Stimulated activated CD4-positive, alpha-beta T cell treated with anti-CD3 and anti-CD28 coated beads, Interleukin-12 subunit alpha, Interleukin-12 subunit beta, amount 100 ng/mL, for 24 hours (primary cell): ENCODE measurements at regions not wholly inside any gene's neighbourhood (a gene's known extent, or its start where the extent isn't known, plus 50 kb on each side); places are given as distances from the start of the nearest gene placed in this dataset.
A peak's percentile ranks its signal among the peaks of the same experiment; 100 is the strongest.

Source experiments
- DNase-seq, 2 experiments: peaks; one replicate each; pipeline ENCODE4 v3.0.0-alpha.2; 2020; ENCODE audit warnings: low read depth in 2 of 2

DNA sequence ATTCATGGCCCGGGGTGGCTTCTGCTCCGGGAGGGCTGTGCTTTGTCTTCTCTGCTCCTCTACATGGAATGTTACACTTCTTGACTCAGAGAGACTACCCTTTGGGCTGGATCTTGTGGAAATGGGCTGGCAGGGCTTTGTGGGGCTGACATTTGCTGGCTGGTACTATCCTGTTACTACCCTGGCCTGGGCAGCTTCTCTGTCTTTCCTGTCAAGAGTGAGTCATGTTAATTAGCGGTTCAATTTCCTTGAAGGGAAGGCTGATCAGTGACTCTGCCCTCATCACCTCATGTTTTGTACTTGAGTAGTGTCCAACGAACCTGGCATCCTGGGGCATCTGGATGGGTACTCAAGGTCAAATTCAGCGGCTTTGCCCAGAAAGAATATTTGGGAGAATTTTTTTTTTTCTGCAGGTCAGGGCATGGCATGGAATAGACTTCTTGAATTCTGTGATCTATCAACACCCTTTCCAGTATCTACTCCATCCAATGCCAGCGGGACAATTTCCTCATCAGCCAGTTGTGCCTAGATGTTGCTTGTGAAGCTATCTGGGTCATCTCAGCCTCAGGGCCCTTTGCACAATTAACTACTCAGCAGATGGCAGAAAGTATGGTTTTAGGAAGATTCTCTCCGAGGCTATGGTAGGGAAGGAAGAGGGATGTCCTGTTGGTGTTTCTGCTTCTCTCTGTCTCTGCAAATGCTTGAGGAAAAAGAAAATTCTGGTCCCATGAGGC lies 140.5 kb upstream of the PLET1 start:
- DNase-seq: no peak

DNA sequence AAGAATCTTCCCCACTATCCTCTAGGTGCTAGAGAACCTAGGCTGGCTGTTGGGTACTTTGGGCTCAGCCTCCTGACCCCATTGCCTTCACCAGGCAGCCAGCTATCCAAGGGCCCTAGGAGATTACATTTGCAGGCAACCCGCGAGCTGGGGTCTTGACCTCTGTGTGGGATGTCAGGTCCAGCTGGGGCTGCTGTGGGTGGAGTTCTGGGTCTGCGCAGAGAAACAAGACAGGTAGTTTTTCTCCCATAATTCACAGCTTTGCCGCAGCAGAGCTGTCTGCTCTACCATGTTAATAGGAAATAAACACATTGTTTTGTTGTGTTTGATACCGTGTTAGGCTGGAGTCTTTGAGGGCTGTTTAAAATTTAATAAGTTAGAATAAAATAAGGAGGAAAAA lies 142.8 kb upstream of the PLET1 start:
- DNase-seq: no peak

DNA sequence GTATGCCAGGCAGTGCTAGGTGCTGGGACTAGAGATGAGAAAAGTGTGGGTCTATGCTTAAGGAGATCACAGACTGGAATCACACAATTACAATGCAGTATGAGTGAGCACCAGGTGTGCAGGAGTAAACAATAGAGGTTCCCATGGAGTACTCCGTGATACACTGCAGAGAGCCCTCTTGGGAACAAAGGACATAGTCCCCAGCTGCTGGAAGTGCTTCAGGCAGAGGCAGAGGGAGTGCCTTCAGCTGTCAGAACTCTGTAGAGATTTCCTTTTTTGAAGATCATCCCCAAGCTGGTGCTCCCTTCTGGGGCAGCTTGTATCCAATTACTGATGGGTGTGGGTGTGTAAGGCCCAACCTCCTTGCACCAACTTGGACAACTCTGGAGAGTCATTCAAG lies 143.5 kb upstream of the PLET1 start:
- no peak for DNase-seq

DNA sequence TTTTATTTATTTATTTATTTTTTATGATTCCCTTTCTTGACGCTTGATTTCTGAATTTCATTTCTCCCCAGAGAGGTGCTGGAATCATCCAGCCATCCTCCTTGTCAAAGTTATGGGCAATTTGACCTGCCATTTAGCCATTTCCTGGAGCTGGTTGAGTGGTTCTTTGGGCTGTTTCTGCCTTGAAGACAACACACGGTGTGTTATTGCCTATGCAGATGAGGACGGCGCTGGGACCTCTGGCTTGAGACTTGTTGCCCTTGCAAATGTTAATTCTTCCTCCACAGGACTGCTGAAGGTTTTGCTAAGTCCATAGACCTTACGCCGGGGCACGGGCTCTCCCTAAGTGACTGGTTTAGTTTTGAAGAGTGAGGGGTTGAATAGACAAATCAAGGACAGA lies 147.9 kb upstream of the PLET1 start:
- no peak for DNase-seq

DNA sequence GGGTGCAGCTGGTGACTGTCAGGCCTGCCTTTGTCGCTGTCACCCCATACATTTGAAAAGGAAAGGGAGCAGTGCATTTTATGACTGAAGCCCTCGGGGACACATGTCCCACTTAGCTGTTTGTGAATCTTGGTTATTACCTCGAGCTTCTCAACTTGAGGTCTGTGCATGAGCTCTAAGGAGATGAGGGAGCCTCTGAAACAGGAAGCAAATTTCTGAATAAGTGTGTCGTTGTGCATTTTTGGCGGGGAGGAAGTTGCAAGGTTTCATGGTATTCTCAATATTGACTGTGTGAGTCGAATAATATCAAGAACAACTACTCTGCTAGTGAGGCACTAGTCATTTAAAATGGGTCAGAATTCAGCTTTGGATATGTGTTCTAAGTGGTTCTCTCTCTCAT lies 149.7 kb upstream of the PLET1 start:
- no peak for DNase-seq

DNA sequence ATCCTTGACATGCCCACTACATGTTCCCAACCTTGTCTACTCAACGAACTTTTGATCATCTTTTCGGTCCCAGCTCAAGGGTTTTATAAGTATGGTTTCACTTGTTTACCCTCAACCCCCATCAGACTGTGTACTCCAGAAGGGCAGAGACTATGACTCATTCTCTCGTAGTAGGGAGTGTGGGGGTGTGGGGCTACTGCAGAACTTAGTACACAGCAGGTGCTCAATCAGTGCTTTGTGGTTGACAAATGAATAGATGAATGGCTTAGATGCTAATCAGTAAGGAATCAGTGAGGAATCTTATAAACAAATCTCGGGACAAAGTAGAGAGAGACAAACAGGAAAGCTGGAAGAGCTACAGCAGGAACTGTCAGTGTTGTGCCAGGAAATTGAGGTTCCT lies 151.7 kb upstream of the PLET1 start:
- no peak for DNase-seq

DNA sequence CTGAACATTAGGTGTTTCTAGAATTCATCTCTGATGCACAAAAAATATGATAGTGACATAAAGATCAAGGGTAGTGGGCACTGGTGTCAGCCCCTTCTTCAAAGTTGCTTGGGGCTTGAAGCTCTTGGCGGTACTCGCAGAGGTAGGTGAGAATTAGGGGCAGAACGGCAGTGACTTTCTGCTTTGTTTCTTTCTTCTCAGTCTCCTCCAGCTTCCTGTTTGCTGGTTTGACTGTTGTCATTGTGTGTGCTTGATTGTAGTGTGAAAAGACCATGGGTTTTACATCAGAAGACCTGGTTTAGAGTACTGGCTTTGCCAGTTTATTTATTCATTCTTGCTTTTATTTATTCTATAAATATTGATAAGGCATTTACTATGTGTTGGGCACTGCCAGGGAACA lies 156.7 kb upstream of the PLET1 start:
- DNase-seq: no peak

DNA sequence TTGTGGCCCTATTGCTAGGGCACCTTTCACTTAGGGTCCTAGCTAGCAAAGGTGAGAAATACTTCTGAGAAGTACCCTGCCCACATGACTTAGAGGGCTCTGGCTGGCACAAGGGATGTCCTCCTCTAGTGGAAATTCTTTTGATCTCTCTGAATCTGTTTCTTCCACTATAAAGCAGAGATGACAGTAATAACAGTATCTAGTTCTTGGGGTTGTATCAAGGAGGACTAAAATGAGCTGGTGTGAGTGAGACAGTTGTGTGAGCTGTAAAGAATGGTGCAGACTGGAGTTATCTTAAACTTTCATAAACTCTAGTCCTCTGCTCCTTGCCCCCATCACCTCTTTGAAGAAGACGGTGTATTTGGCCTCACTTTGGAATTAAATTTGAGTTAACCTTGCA lies 157.8 kb upstream of the PLET1 start:
- no peak for DNase-seq

DNA sequence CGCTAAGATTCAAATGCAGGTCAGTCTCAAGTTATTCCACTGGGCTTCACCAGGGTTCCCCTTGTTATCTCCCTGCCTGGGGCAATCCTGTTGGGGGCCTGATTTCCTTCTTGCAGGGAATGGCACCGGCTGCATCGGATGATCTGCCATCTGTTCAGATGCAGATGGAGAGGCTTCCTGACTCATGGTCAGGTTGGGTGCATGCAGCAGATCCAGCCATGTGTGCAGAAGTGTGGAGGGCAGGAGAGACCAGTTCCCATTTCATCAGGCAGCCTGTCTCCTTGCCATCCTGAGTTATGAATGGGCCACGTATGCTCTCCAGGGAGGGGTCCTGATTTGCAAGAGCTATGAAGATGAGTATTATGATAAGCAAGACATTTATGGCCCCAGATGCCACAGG lies 161.2 kb upstream of the PLET1 start:
- no peak for DNase-seq

DNA sequence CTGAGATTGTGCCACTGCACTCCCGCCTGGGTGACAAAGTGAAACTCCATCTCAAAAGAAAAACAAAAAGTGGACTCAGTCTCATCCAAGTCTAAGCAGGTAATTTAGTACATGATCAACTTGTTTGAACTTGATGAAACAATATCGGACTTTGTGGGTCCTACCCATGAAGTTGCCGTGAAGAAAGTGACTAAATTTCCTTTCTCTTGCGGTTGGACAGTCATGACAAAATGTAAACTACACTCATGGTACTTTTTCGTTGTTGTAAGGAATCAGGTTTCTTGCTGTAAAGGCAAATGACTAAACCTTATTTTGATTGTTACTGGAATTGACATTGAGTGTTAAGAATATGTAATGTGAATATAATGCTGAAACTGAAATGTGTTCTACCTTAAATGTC lies 164.5 kb upstream of the PLET1 start:
- no peak for DNase-seq

DNA sequence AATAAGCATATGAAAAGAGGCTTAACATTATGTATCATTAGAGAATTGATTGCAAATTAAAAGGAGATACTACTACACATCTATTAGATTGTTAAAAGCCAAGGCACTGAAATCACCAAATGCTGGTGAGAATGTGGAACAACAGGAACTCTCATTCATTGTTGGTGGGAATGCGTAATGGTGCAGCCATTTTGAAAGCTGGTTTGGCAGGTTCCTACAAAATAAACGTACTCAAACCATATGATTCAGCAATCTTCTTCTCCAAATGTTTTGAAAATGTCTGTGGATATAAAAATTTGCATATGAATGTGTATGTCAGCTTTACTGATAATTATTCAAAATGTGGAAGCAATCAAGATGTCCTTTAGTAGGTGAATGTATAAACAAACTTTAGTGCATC lies 176.4 kb upstream of the PLET1 start:
- DNase-seq: no peak

DNA sequence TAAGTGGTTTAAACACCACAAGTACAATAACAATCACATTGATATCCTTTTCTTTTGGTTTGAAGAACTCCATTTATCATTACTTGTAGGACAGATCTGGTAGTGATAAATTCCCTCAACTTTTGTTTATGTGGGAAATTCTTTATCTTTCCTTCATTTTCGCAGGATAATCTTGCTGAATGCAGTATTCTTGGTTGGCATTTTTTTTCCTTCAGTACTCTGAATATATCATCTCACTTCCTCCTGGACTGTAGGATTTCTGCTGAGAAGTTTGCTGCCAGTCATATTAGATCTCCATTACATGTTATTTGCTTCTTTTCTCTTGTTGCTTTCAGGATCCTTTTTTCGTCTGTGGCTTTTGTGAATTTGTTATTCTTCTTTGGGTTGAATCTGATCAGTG lies 179.0 kb upstream of the PLET1 start:
- no peak for DNase-seq

DNA sequence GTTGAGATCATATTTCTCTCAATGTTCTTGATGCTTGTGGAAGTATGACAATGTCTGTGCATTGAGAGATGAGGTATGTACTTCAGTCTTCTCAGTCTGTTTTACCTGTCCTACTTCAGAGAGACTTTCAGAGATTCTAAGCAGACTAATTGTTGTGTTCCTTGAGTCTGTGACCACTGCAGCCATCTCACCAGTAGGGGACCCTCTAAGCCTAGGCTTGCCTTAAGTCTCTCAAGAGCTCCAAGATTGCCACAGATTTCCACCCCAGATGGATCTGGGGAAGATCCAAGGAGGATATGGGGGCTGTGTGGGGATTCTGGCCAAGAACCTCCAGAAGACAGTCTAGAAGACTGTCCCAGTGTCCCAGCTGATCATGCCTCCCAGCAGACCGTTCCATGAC lies 179.9 kb upstream of the PLET1 start:
- no peak for DNase-seq

DNA sequence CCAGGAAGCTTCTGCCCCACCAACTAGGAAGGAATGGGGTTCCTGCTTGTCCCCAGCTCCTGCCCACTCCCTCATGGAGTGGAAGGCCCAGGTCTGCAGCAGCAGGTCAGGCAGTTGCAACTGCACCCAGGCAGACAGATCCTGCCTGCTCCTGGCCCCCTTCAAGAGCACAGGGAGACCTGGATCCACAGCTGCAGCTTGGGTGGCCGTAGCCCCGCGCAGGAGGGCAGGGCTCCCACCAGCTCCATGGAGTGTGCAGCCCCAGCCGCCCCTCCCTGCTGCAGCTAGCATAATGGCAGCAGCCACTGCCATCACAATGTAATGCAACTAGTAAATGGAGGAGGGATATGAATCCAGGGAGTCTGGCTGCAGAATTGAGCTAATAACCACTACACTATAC lies 187.5 kb upstream of the PLET1 start:
- DNase-seq: no peak

DNA sequence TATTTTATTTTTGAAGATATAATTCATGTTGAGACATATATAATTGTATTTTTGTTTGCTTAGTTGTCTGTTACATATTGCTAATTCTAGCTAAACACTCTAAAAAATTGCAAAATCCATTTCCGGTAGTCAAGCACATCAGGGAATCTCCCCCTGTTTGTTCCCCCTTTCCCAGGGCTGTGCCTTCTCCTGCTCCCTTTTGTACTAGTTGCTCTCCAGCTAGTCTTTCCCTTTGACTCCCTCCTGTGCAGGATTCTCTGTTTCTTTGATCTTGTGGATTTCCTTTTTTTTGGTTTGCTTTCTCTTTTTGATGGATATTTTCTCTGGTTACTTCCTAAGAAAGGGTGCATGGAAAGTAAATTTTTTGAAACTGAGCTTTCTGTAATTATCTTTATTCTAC lies 188.1 kb upstream of the PLET1 start:
- no peak for DNase-seq

DNA sequence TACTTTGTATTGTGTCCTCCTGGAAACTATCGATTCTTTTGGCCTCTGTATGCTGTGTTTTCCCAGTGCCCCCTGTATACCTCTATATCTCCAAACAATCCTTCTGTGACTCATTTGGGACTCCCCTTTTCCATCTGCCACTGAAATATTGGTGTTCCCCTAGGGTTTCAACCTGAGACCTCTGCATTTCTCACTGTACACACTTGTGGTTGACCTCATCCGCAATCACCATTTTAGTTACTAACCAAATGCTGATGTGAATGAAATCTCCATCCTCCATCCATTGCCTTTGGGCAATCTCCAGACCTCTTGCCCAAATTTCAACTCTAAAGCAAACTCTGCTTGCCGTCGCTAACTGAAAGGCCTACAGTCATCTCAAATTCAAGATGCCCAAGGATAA lies 190.6 kb upstream of the PLET1 start:
- DNase-seq: no peak

DNA sequence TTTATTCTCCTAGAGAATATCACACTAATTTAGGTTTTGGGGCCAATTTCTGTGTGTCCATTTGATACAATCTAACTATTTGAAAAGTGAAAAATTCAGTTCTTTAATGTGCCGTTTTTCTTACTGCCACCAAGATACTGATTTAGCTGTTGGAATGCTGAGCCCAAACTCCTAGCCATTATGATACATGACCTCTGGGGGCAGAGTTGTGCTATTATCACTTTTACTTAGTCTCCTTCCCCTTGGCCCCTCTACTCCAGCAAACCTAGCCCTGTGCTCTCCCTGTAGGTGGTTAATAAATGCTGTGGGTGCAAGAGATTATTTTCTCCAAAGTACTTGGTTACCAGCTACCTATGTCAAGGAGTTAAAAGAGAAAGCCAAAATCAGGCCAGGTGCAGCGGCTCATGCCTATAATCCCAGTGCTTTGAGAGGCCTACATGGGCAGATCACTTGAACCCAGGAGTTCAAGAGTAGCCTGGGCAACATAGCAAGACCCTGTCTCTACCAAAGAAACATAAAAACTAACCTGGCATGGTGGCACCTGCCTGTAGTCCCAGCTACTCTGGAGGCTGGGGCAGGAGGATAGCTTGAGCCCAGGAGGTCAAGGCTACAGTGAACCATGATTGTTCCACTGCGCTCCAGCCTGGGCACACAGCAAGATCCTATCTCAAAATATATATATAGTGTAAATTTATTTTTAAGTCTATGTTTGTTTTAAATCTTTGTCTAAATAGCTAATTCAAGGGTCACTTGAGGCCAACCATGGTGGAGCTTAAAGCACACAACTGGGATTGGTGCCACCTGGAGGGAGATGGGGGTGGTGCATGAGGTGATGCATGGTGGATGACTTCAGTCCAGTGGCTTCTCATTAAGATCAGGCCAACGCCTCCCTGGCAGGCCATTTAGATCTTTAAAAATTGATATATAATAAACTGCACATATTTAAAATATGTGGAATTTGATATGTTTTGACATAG lies 193.2 kb upstream of the PLET1 start:
- peak in 1 of 2 experiments; percentile 37 for DNase-seq

DNA sequence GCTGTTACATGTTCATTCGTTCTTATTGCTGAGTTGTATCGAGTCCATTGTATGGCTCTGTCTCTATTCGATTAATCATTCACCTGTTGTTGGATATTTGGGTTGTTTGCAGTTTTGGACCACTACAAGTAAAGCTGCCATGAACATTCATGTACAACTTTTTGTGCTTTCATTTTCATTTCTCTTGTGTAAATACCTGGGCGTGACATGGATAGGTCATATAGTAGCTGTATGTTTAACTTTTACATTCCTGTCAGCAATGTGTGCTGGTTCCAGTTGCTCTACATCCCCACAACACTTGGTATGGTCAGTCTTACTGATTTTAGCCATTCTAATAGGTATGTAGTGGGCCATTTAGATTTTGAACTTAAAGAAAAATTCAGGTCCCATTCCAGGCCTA lies 194.2 kb upstream of the PLET1 start:
- no peak for DNase-seq

DNA sequence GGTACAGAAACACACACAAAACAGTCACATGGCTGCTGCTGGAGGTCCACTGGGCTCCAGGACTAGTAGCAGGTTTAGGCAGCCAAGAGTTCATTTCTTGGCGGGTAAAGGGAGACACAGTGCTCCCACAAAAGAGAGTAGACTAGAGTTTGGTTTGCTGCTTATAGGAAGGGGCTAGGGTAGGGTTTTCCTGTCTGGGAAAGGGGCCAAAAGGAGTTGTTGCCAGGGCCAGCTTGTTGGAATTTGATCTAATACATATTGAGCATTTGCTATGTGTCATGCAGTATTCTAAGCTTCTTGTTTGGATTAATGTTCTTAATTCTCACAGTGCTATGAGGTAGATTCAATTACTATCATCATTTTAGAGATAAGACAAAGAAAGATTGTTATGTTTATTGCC lies 195.1 kb upstream of the PLET1 start:
- DNase-seq: no peak

DNA sequence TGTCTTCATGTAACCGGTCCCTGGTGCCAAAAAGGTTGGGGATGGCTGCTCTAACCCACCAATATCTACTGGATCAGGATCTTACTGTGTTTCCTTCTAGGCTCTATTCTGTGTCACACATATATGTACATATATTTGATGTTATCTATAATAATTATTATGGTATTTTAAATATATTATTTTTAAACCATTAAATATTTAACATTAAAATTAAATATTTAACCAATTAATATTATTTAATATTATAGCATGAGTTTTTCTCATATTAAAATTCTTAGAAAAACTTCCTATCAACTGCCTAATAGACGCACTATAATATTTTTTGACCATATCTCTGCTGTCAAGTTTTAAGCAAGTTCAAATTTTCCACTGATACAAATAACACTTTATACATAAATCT lies 196.9 kb upstream of the PLET1 start:
- DNase-seq: no peak

DNA sequence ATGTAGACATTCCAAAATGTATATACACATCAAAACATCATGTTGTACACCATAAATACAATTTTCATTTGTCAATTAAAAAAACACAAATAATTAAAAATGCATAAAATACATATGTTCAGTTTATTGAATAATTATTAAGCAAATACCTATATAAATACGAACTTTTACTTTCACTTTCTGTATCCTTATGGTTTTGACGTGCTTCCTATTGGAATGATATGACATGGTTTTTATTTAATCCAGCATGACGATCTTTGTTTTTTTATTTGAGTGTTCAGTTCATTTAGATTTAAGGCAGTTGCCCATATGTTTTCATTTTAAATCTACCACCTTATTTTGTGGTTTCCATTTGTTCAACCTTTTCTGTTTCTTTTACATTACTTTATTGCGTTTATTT lies 198.3 kb upstream of the PLET1 start:
- no peak for DNase-seq

DNA sequence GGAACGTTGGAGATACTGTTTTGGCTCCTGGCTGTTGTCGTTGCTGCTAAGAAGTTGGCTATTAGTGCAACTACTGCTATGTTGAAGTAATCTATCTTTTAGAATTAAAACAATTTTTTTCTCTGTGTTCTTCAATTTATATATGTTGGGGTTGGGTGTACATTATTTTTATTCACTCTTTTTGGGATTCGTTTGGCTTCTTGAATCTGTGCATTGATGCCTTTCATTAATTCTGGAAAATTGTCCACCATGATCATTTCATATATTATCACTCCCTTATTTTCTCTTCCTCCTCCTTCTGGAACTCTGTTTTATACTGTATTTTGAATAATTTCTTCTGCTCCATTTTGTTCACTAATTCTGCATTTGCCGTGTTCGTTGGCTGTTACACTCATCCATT lies 199.5 kb upstream of the PLET1 start:
- no peak for DNase-seq

DNA sequence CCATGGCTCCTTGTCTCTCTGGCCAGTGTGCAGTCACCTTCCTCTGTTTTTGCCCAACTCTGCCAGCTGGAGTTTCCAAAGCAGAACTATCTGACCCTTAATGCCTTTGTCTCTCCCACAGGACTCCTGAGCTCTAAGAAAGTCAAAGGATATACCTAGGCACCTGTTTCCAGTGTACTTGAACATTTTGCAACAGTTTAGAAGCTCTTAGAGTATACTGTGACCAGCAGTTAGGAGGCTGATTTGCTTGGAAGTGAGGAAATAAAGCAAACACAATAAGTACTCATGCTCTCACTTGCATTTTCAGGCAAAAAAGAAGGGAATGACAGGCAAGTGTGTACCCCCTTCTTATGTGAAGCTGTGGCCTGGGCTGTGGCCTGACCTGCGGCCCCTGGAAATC lies 204.3 kb upstream of the PLET1 start:
- DNase-seq: no peak
